Coronary artery (tissue), 2 donors: ENCODE measurements at regions not wholly inside any gene's neighbourhood (a gene's known extent, or its start where the extent isn't known, plus 50 kb on each side); places are given as distances from the start of the nearest gene placed in this dataset.

Experiments used
- DNase-seq: peaks from one replicate; pipeline ENCODE4 v3.0.0-alpha.2; 2017; ENCODE audit warnings: low spot score
- H3K27ac ChIP-seq, 2 donors: fragments of 200-600 bp; sonication (generic); one replicate each; pipeline ENCODE4 v1.5.1; 2016 to 2019
- H3K4me3 ChIP-seq: fragments of 200-600 bp; sonication (generic); 2 replicates; pipeline ENCODE4 v1.5.1; 2016; ENCODE audit warnings: mild to moderate bottlenecking, moderate library complexity
- CTCF ChIP-seq: fragments of 200-600 bp; sonication (generic); IDR thresholded peaks from one replicate; pipeline ENCODE4 v1.5.1; 2019; ENCODE audit warnings: antibody characterized with exemption

- no peak overlapping the region for H3K4me3 ChIP-seq
- DNase-seq = no peak
- H3K27ac ChIP-seq = no peak overlapping the region
- no peak for TF ChIP-seq CTCF
These were observed 85.0 kb upstream of the CREB1 start for GRCh38 chr2:207444756-207445155.

- DNase-seq = no peak
- TF ChIP-seq CTCF = no peak
- no peak overlapping the region for H3K27ac ChIP-seq
- no peak overlapping the region for H3K4me3 ChIP-seq
These were observed 83.1 kb upstream of the CREB1 start for GRCh38 chr2:207446653-207447052.

- no peak overlapping the region for H3K4me3 ChIP-seq
- no peak for DNase-seq
- no peak for TF ChIP-seq CTCF
- no peak overlapping the region for H3K27ac ChIP-seq
These were observed 81.8 kb upstream of the CREB1 start for GRCh38 chr2:207448006-207448405.

GRCh38 chr2:207449642-207450165 lies 80.1 kb upstream of the CREB1 start:
- no peak overlapping the region for H3K27ac ChIP-seq
- no peak for DNase-seq
- no peak for TF ChIP-seq CTCF
- no peak overlapping the region for H3K4me3 ChIP-seq

GRCh38 chr2:207450186-207450585 lies 79.6 kb upstream of the CREB1 start:
- TF ChIP-seq CTCF = no peak
- Histone ChIP-seq H3K4me3 (no peak overlapping the region), H3K27ac (no peak overlapping the region)
- DNase-seq = no peak

GRCh38 chr2:207458582-207458981 lies 71.2 kb upstream of the CREB1 start:
- TF ChIP-seq CTCF = no peak
- no peak overlapping the region for H3K27ac ChIP-seq
- no peak for DNase-seq
- H3K4me3 ChIP-seq = no peak overlapping the region

GRCh38 chr2:207459990-207460757 lies 69.6 kb upstream of the CREB1 start:
- no peak for TF ChIP-seq CTCF
- no peak overlapping the region for H3K27ac ChIP-seq
- H3K4me3 ChIP-seq = no peak overlapping the region
- DNase-seq = no peak
